IMR-90 (cell line): ENCODE measurements at regions not wholly inside any gene's neighbourhood (a gene's known extent, or its start where the extent isn't known, plus 50 kb on each side); places are given as distances from the start of the nearest gene placed in this dataset.

Experiments used
- ATAC-seq: fragments of 200-7000 bp; cut with Tn5 transposase; 2 replicates; pipeline ENCODE4 v1.9.1; 2020; ENCODE audit warnings: low read depth, mild to moderate bottlenecking, moderate library complexity
- BruUV-seq: library from RNA; stranded (reverse); fragments of 400-500 nt; replicated peaks from 2 replicates; lab custom pipeline; 2021; lab: Mats Ljungman, UMichigan
- CTCF ChIA-PET: fragments of 300-600 bp; formaldehyde crosslinking; extraction: SDS; loops from one replicate; lab custom pipeline; 2021; ENCODE audit warnings: antibody characterized with exemption; lab: Yijun Ruan, JAX
- POLR2A ChIA-PET: fragments of 300-600 bp; sonication (Branson Sonifier 250); formaldehyde crosslinking; loops from one replicate; lab custom pipeline; 2022; ENCODE audit warnings: antibody characterized with exemption; ENCODE audit not compliant: unreplicated experiment; lab: Charles Lee
- DNase-seq: peaks from one replicate; pipeline ENCODE4 v3.0.0; 2013
- H2AFZ ChIP-seq: replicated peaks from 2 replicates; pipeline ENCODE3; 2013; ENCODE audit warnings: low read length, mild to moderate bottlenecking; ENCODE audit not compliant: poor library complexity
- H2AK5ac ChIP-seq: 2 replicates; pipeline ENCODE4 v1.6.1; 2013; ENCODE audit warnings: low read depth, low read length, inconsistent platforms
- H2AK9ac ChIP-seq: replicated peaks from 2 replicates; pipeline ENCODE3; 2013; ENCODE audit warnings: mild to moderate bottlenecking, low read depth, low read length, moderate library complexity; ENCODE audit not compliant: poor library complexity
- H2BK120ac ChIP-seq: 2 replicates; pipeline ENCODE4 v1.6.1; 2013; ENCODE audit warnings: low read depth, low read length, inconsistent platforms
- H2BK15ac ChIP-seq: 3 replicates; pipeline ENCODE4 v1.6.1; 2013; ENCODE audit warnings: low read depth, low read length, inconsistent platforms
- H2BK20ac ChIP-seq: 2 replicates; pipeline ENCODE4 v1.6.1; 2013; ENCODE audit warnings: low read depth, mild to moderate bottlenecking, inconsistent platforms, low read length, moderate library complexity
- H2BK5ac ChIP-seq: 2 replicates; pipeline ENCODE4 v1.6.1; 2013; ENCODE audit warnings: mild to moderate bottlenecking, low read depth, low read length, inconsistent platforms; ENCODE audit not compliant: poor library complexity, severe bottlenecking
- H3K14ac ChIP-seq: replicated peaks from 2 replicates; pipeline ENCODE4 v1.6.1; 2013; ENCODE audit warnings: low read depth, low read length, inconsistent platforms
- H3K18ac ChIP-seq: 2 replicates; pipeline ENCODE4 v1.6.1; 2013; ENCODE audit warnings: low read depth, low read length, control low read depth
- H3K23ac ChIP-seq: 2 replicates; pipeline ENCODE4 v1.6.1; 2013; ENCODE audit warnings: low read depth, low read length, inconsistent platforms
- H3K27ac ChIP-seq: 2 replicates; pipeline ENCODE4 v1.5.1; 2013; ENCODE audit warnings: mild to moderate bottlenecking, control low read depth, low read length; ENCODE audit not compliant: insufficient read depth
- H3K27me3 ChIP-seq: 2 replicates; pipeline ENCODE4 v1.6.1; 2013; ENCODE audit warnings: low read length; ENCODE audit not compliant: control insufficient read depth, insufficient read depth
- H3K36me3 ChIP-seq: 2 replicates; pipeline ENCODE4 v1.6.1; 2013; ENCODE audit warnings: low read length, mixed read lengths; ENCODE audit not compliant: control insufficient read depth, insufficient read depth
- H3K4ac ChIP-seq: 2 replicates; pipeline ENCODE4 v1.6.1; 2013; ENCODE audit warnings: low read depth, low read length, inconsistent platforms
- H3K4me1 ChIP-seq: 2 replicates; pipeline ENCODE4 v1.6.1; 2013; ENCODE audit warnings: low read length, mixed read lengths; ENCODE audit not compliant: control insufficient read depth, insufficient read depth
- H3K4me2 ChIP-seq: 2 replicates; pipeline ENCODE4 v1.6.1; 2013; ENCODE audit warnings: low read depth, mild to moderate bottlenecking, control low read depth, low read length, moderate library complexity
- H3K4me3 ChIP-seq: 2 replicates; pipeline ENCODE4 v1.5.1; 2013; ENCODE audit warnings: low read depth, mild to moderate bottlenecking, control low read depth, low read length, moderate library complexity; ENCODE audit not compliant: insufficient read depth
- H3K56ac ChIP-seq: 2 replicates; pipeline ENCODE4 v1.6.1; 2013; ENCODE audit warnings: low read length, inconsistent platforms; ENCODE audit not compliant: insufficient read depth; ENCODE audit errors: extremely low read depth
- H3K79me1 ChIP-seq, 2 experiments: 2 replicates each; pipeline ENCODE4 v1.6.1; 2013; ENCODE audit warnings: low read length in 2 of 2, inconsistent platforms in 1 of 2, low read depth in 1 of 2
- H3K9ac ChIP-seq: 2 replicates; pipeline ENCODE4 v1.6.1; 2013; ENCODE audit warnings: low read depth, low read length, control low read depth
- H3K9me1 ChIP-seq: 2 replicates; pipeline ENCODE4 v1.6.1; 2013; ENCODE audit warnings: low read length, inconsistent platforms; ENCODE audit not compliant: insufficient read depth
- H3K9me3 ChIP-seq: 2 replicates; pipeline ENCODE4 v1.6.1; 2013; ENCODE audit warnings: low read length; ENCODE audit not compliant: control insufficient read depth, insufficient read depth
- H4K20me1 ChIP-seq: 2 replicates; pipeline ENCODE4 v1.6.1; 2013; ENCODE audit warnings: low read length, inconsistent platforms; ENCODE audit not compliant: insufficient read depth
- H4K5ac ChIP-seq: 2 replicates; pipeline ENCODE4 v1.6.1; 2013; ENCODE audit warnings: mild to moderate bottlenecking, low read depth, low read length, control low read depth
- H4K8ac ChIP-seq, 2 experiments: 2 replicates each; pipeline ENCODE4 v1.6.1; 2013; ENCODE audit warnings: low read depth in 2 of 2, low read length in 2 of 2, control low read depth in 1 of 2, inconsistent platforms in 1 of 2
- H4K91ac ChIP-seq: 2 replicates; pipeline ENCODE4 v1.6.1; 2013; ENCODE audit warnings: low read depth, low read length, inconsistent platforms; ENCODE audit not compliant: insufficient read depth
- BHLHE40 ChIP-seq: fragments of 150-350 bp; IDR thresholded peaks from 2 replicates; pipeline ENCODE4 v1.6.1; 2016; ENCODE audit warnings: mild to moderate bottlenecking, low read depth, low read length
- CEBPB ChIP-seq: IDR thresholded peaks from 2 replicates; pipeline ENCODE4 v1.6.1; 2012; ENCODE audit warnings: low read depth, low read length, improper control_type of control experiment
- CHD1 ChIP-seq: IDR thresholded peaks from 2 replicates; pipeline ENCODE4 v1.6.1; 2012; ENCODE audit warnings: low read depth, low read length, improper control_type of control experiment
- MAFK ChIP-seq: IDR thresholded peaks from 2 replicates; pipeline ENCODE4 v1.6.1; 2012; ENCODE audit warnings: low read depth, low read length, improper control_type of control experiment
- NFE2L2 ChIP-seq: fragments of 150-350 bp; IDR thresholded peaks from 2 replicates; pipeline ENCODE4 v1.6.1; 2016; ENCODE audit warnings: low read depth, mild to moderate bottlenecking, low read length
- POLR2A ChIP-seq: IDR thresholded peaks from 2 replicates; pipeline ENCODE4 v1.6.1; 2012; ENCODE audit warnings: mild to moderate bottlenecking, low read depth, low read length
- RAD21 ChIP-seq: IDR thresholded peaks from 2 replicates; pipeline ENCODE4 v1.6.1; 2012; ENCODE audit warnings: low read length, improper control_type of control experiment
- WGBS, 2 experiments: methylation state at CpG; one replicate each; pipeline versions ENCODE4 v1.1.5 to v1.1.7; 2013; ENCODE audit warnings: missing lambda C conversion rate in 2 of 2; ENCODE audit not compliant: insufficient read length in 1 of 2; ENCODE audit errors: extremely low coverage in 2 of 2; 5-methylcytosine and 5-hydroxymethylcytosine counted together
- dilution Hi-C: fragments of 300-500 bp; cut with HindIII; formaldehyde crosslinking; loops from one replicate; pipeline ENCODE4 v1.14.3; 2018; ENCODE audit warnings: low sequenced_read_pairs; ENCODE audit not compliant: unreplicated experiment
- in situ Hi-C: fragments of 300-500 bp; cut with MboI; formaldehyde crosslinking; loops from 3 replicates; pipeline ENCODE4 v1.14.3; 2019; ENCODE audit warnings: low sequenced_read_pairs, inconsistent platforms, mixed read lengths
- intact Hi-C: fragments of 100-400 bp; cut with micrococcal nuclease; formaldehyde crosslinking; loops from 2 replicates; pipeline ENCODE4 v1.10.0; 2022
- TF ChIP-seq, protein P1 (sequence below): conservative IDR thresholded peaks from 2 replicates; pipeline ENCODE4 v1.5.1; 2012; ENCODE audit warnings: mild to moderate bottlenecking, low read depth, low read length, improper control_type of control experiment

GRCh38 chr3:106227068-106227467 lies 358.3 kb upstream of the CBLB start:
- Histone ChIP-seq H3K4me1 (no peaks in the 10 kb centered on the region), H4K8ac (no peak overlapping the region), H2BK120ac (no peak overlapping the region), H3K56ac (no peak overlapping the region), H2AK5ac (no peak overlapping the region), H3K4me2 (no peak overlapping the region), H3K9ac (no peak overlapping the region), H3K27ac (no peak overlapping the region), H4K91ac (no peak overlapping the region), H2AK9ac (no peak overlapping the region), H2BK5ac (no peak overlapping the region), H2BK15ac (no peak overlapping the region), H3K36me3 (no peaks in the 10 kb centered on the region), H3K27me3 (no peaks in the 10 kb centered on the region), H3K4me3 (no peak overlapping the region), H3K14ac (no peak overlapping the region), H4K5ac (no peak overlapping the region), H3K79me1 (no peaks in the 10 kb centered on the region), H4K20me1 (no peaks in the 10 kb centered on the region), H2AFZ (no peak overlapping the region), H3K4ac (no peak overlapping the region), H3K23ac (no peak overlapping the region), H3K9me3 (no peaks in the 10 kb centered on the region), H3K9me1 (no peaks in the 10 kb centered on the region), H2BK20ac (no peak overlapping the region), H3K18ac (no peak overlapping the region)
- POLR2A ChIA-PET = no interaction called here
- in situ Hi-C loops (no loop called here), dilution Hi-C loops (no loop called here), intact Hi-C loops (no loop called here)
- no CpG with 5 or more reads among the region's 3 CpGs for WGBS, 2 experiments
- no TSS peak for BruUV-seq
- ATAC-seq = no peak
- DNase-seq = no peak
- TF ChIP-seq POLR2A (no peak), CHD1 (no peak), CEBPB (no peak), RAD21 (no peak), MAFK (no peak), BHLHE40 (no peak), NFE2L2 (no peak)
- TF ChIP-seq, protein P1, sequence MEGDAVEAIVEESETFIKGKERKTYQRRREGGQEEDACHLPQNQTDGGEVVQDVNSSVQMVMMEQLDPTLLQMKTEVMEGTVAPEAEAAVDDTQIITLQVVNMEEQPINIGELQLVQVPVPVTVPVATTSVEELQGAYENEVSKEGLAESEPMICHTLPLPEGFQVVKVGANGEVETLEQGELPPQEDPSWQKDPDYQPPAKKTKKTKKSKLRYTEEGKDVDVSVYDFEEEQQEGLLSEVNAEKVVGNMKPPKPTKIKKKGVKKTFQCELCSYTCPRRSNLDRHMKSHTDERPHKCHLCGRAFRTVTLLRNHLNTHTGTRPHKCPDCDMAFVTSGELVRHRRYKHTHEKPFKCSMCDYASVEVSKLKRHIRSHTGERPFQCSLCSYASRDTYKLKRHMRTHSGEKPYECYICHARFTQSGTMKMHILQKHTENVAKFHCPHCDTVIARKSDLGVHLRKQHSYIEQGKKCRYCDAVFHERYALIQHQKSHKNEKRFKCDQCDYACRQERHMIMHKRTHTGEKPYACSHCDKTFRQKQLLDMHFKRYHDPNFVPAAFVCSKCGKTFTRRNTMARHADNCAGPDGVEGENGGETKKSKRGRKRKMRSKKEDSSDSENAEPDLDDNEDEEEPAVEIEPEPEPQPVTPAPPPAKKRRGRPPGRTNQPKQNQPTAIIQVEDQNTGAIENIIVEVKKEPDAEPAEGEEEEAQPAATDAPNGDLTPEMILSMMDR = no peak
- CTCF ChIA-PET = no interaction called here
